Panc1 (cell line): ENCODE measurements at regions not wholly inside any gene's neighbourhood (a gene's known extent, or its start where the extent isn't known, plus 50 kb on each side); places are given as distances from the start of the nearest gene placed in this dataset.

Experiments used
- CTCF ChIP-seq: fragments of 450-650 bp; IDR thresholded peaks from 2 replicates; pipeline ENCODE4 v1.5.1; 2017; ENCODE audit warnings: mild to moderate bottlenecking
- POLR2AphosphoS5 ChIP-seq: IDR thresholded peaks from 2 replicates; pipeline ENCODE4 v1.6.1; 2012; ENCODE audit warnings: mild to moderate bottlenecking, low read depth, low read length, moderate library complexity
- REST ChIP-seq, 2 experiments: IDR thresholded peaks; 2 replicates each; pipeline ENCODE4 v1.6.1; 2011 to 2012; ENCODE audit warnings: low read depth in 2 of 2, control low read depth in 1 of 2, low read length in 1 of 2, mild to moderate bottlenecking in 1 of 2, moderate library complexity in 1 of 2; ENCODE audit not compliant: insufficient read depth in 1 of 2
- SIN3A ChIP-seq: IDR thresholded peaks from 2 replicates; pipeline ENCODE4 v1.6.1; 2012; ENCODE audit warnings: low read depth, mild to moderate bottlenecking, low read length, moderate library complexity, borderline replicate concordance; ENCODE audit not compliant: insufficient read depth
- TCF7L2 ChIP-seq: IDR thresholded peaks from 2 replicates; pipeline ENCODE4 v1.6.1; 2011; ENCODE audit warnings: mild to moderate bottlenecking, low read depth, low read length, inconsistent platforms

- TF ChIP-seq CTCF (no peak), POLR2AphosphoS5 (no peak), REST (IDR thresholded peaks at IDR 0.05; ENCODE audit: insufficient read depth in 1 of 2, low read depth in 2 of 2, low read length in 1 of 2) (no peak), SIN3A (no peak), TCF7L2 (no peak)
Measured at GRCh38 chr3:118226206-118226605, 808.4 kb downstream of the IGSF11 start.
